H1 (cell line): ENCODE measurements at regions not wholly inside any gene's neighbourhood (a gene's known extent, or its start where the extent isn't known, plus 50 kb on each side); places are given as distances from the start of the nearest gene placed in this dataset.

Experiments used
- CTCF ChIA-PET: fragments of 300-600 bp; sonication (Branson Sonifier 250); formaldehyde crosslinking; loops from one replicate; lab custom pipeline; 2021; ENCODE audit not compliant: partially characterized antibody; lab: Charles Lee
- POLR2A ChIA-PET: fragments of 300-600 bp; sonication (Branson Sonifier 250); formaldehyde crosslinking; loops from one replicate; lab custom pipeline; 2021; ENCODE audit warnings: inconsistent platforms; ENCODE audit not compliant: partially characterized antibody; lab: Charles Lee
- DNase-seq, 2 experiments: peaks; one replicate each; pipeline versions ENCODE4 v3.0.0 to v3.0.0-alpha.2; 2010 to 2022; ENCODE audit warnings: low spot score in 2 of 2, low read depth in 1 of 2, mixed read lengths in 1 of 2
- FAIRE-seq: peaks from 2 replicates; lab custom pipeline; 2011; peaks lifted over from hg19 to GRCh38; lab: Jason Lieb, UNC
- H2AFZ ChIP-seq: 2 replicates; pipeline ENCODE4 v1.8.1; 2012; ENCODE audit warnings: low read length, inconsistent platforms
- H2AK5ac ChIP-seq: 2 replicates; pipeline ENCODE4 v1.6.1; 2013; ENCODE audit warnings: low read depth, low read length
- H2BK120ac ChIP-seq: replicated peaks from 2 replicates; pipeline ENCODE3; 2013; ENCODE audit warnings: low read depth, low read length, inconsistent platforms
- H2BK12ac ChIP-seq: 2 replicates; pipeline ENCODE4 v1.6.1; 2013; ENCODE audit warnings: low read depth, low read length
- H2BK15ac ChIP-seq: 2 replicates; pipeline ENCODE4 v1.6.1; 2013; ENCODE audit warnings: low read length
- H2BK20ac ChIP-seq: 2 replicates; pipeline ENCODE4 v1.6.1; 2013; ENCODE audit warnings: low read length
- H2BK5ac ChIP-seq: 2 replicates; pipeline ENCODE4 v1.6.1; 2013; ENCODE audit warnings: low read depth, low read length
- H3K14ac ChIP-seq: 2 replicates; pipeline ENCODE4 v1.6.1; 2013; ENCODE audit warnings: inconsistent platforms; ENCODE audit not compliant: insufficient read length
- H3K18ac ChIP-seq: 2 replicates; pipeline ENCODE4 v1.6.1; 2013; ENCODE audit warnings: low read length; ENCODE audit errors: extremely low read depth
- H3K23ac ChIP-seq: 2 replicates; pipeline ENCODE4 v1.6.1; 2013; ENCODE audit warnings: inconsistent platforms; ENCODE audit not compliant: insufficient read length
- H3K23me2 ChIP-seq: 2 replicates; pipeline ENCODE4 v1.6.1; 2013; ENCODE audit warnings: low read depth, low read length
- H3K27ac ChIP-seq: 2 replicates; pipeline ENCODE4 v1.6.1; 2011; ENCODE audit warnings: low read depth, low read length, inconsistent platforms
- H3K27me3 ChIP-seq, 4 experiments: replicated peaks in 1 of 4; 1 replicate in 1 of 4; 2 replicates in 3 of 4; pipeline versions ENCODE4 v1.6.1 to v1.8.1; 2011 to 2013; ENCODE audit warnings: low read length in 3 of 4, mild to moderate bottlenecking in 3 of 4, inconsistent platforms in 2 of 4, mixed read lengths in 2 of 4, moderate library complexity in 1 of 4; ENCODE audit not compliant: control insufficient read depth in 3 of 4, insufficient read depth in 3 of 4; ENCODE audit errors: extremely low read depth in 1 of 4
- H3K36me3 ChIP-seq, 4 experiments: 2 replicates each; pipeline versions ENCODE4 v1.6.1 to v1.8.1; 2011 to 2013; ENCODE audit warnings: mild to moderate bottlenecking in 4 of 4, low read length in 3 of 4, moderate library complexity in 2 of 4, control low read depth in 1 of 4, inconsistent platforms in 1 of 4; ENCODE audit not compliant: insufficient read depth in 4 of 4, control insufficient read depth in 2 of 4
- H3K4ac ChIP-seq: replicated peaks from 2 replicates; pipeline ENCODE3; 2013; ENCODE audit warnings: low read length, low read depth, mixed read lengths, inconsistent platforms; ENCODE audit not compliant: insufficient read length
- H3K4me1 ChIP-seq, 4 experiments: replicated peaks in 1 of 4; 1 replicate in 1 of 4; 2 replicates in 3 of 4; pipeline versions ENCODE4 v1.6.1 to v1.8.1; 2011 to 2013; ENCODE audit warnings: low read length in 3 of 4, inconsistent platforms in 2 of 4, mixed read lengths in 1 of 4; ENCODE audit not compliant: insufficient read depth in 4 of 4, control insufficient read depth in 3 of 4
- H3K4me2 ChIP-seq, 2 experiments: 2 replicates each; pipeline versions ENCODE4 v1.6.1 to v1.8.1; 2011 to 2013; ENCODE audit warnings: low read depth in 2 of 2, low read length in 2 of 2, control low read depth in 1 of 2, inconsistent platforms in 1 of 2, mild to moderate bottlenecking in 1 of 2; ENCODE audit not compliant: insufficient read depth in 1 of 2
- H3K4me3 ChIP-seq, 4 experiments: fragments of 200-600, 300-600 bp in 1 of 4; sonication (generic), shearing (Covaris generic), sonication (Bioruptor Twin) in 1 of 4; 2 replicates each; pipeline versions ENCODE4 v1.5.1 to v1.8.1; 2011 to 2016; ENCODE audit warnings: low read length in 4 of 4, low read depth in 3 of 4, control low read depth in 2 of 4, inconsistent platforms in 2 of 4, mild to moderate bottlenecking in 2 of 4, mixed read lengths in 1 of 4, moderate library complexity in 1 of 4; ENCODE audit not compliant: insufficient read depth in 2 of 4; ENCODE audit errors: extremely low read depth in 1 of 4
- H3K56ac ChIP-seq: replicated peaks from 2 replicates; pipeline ENCODE3; 2013; ENCODE audit warnings: low read depth, mild to moderate bottlenecking, mixed read lengths, low read length, inconsistent platforms; ENCODE audit not compliant: insufficient read length
- H3K79me1 ChIP-seq: 2 replicates; pipeline ENCODE4 v1.6.1; 2013; ENCODE audit warnings: low read depth, low read length, control low read depth
- H3K79me2 ChIP-seq, 2 experiments: 2 replicates each; pipeline versions ENCODE4 v1.6.1 to v1.8.1; 2012 to 2013; ENCODE audit warnings: low read length in 2 of 2, mild to moderate bottlenecking in 2 of 2, inconsistent platforms in 1 of 2; ENCODE audit not compliant: insufficient read depth in 2 of 2, control insufficient read depth in 1 of 2
- H3K9ac ChIP-seq, 4 experiments: replicated peaks in 1 of 4; 1 replicate in 1 of 4; 2 replicates in 3 of 4; pipeline versions ENCODE4 v1.6.1 to v1.8.1; 2011 to 2013; ENCODE audit warnings: low read depth in 3 of 4, low read length in 3 of 4, control low read depth in 2 of 4, mild to moderate bottlenecking in 2 of 4, moderate library complexity in 2 of 4, inconsistent platforms in 1 of 4; ENCODE audit errors: extremely low read depth in 1 of 4
- H3K9me3 ChIP-seq, 2 experiments: 2 replicates each; pipeline versions ENCODE4 v1.6.1 to v1.8.1; 2012 to 2013; ENCODE audit warnings: mild to moderate bottlenecking in 2 of 2, moderate library complexity in 2 of 2, control low read depth in 1 of 2, inconsistent platforms in 1 of 2, low read depth in 1 of 2, low read length in 1 of 2, mixed read lengths in 1 of 2; ENCODE audit not compliant: insufficient read depth in 2 of 2
- H4K20me1 ChIP-seq, 2 experiments: replicated peaks in 1 of 2; 2 replicates each; pipeline versions ENCODE3 to v1.8.1; 2011 to 2013; ENCODE audit warnings: inconsistent platforms in 2 of 2, low read length in 2 of 2, mild to moderate bottlenecking in 1 of 2; ENCODE audit not compliant: insufficient read depth in 2 of 2, control insufficient read depth in 1 of 2
- H4K5ac ChIP-seq: 2 replicates; pipeline ENCODE4 v1.6.1; 2013; ENCODE audit warnings: low read length, low read depth, mixed read lengths, inconsistent platforms; ENCODE audit not compliant: insufficient read length
- H4K8ac ChIP-seq: 2 replicates; pipeline ENCODE4 v1.8.0; 2013; ENCODE audit warnings: mild to moderate bottlenecking, moderate library complexity, low read length, inconsistent platforms; ENCODE audit not compliant: insufficient read depth; ENCODE audit errors: extremely low read depth
- H4K91ac ChIP-seq: replicated peaks from 2 replicates; pipeline ENCODE3; 2013; ENCODE audit warnings: low read length, mixed read lengths, inconsistent platforms; ENCODE audit not compliant: insufficient read length
- CBX5 ChIP-seq: fragments of 300-800, 300-1000 bp; sonication (generic); IDR thresholded peaks from 2 replicates; pipeline ENCODE4 v1.7.1; 2016; ENCODE audit warnings: antibody characterized with exemption, low read length, low read depth
- CREB1 ChIP-seq: IDR thresholded peaks from 2 replicates; pipeline ENCODE4 v1.6.1; 2012; ENCODE audit warnings: inconsistent platforms
- FOSL1 ChIP-seq: IDR thresholded peaks from 2 replicates; pipeline ENCODE4 v1.6.1; 2011; ENCODE audit warnings: mild to moderate bottlenecking, low read depth, low read length, moderate library complexity; ENCODE audit not compliant: insufficient read depth
- HDAC2 ChIP-seq, 2 experiments: fragments of 300-600 bp in 1 of 2; sonication (generic) in 1 of 2; IDR thresholded peaks; 2 replicates each; pipeline ENCODE4 v1.6.1; 2011 to 2012; ENCODE audit warnings: low read depth in 2 of 2, low read length in 2 of 2, mild to moderate bottlenecking in 2 of 2, moderate library complexity in 2 of 2, borderline replicate concordance in 1 of 2, inconsistent platforms in 1 of 2
- JUN ChIP-seq: IDR thresholded peaks from 2 replicates; pipeline ENCODE4 v1.6.1; 2011; ENCODE audit warnings: low read depth, mild to moderate bottlenecking, improper control_type of control experiment, low read length
- KDM5A ChIP-seq: fragments of 200-600 bp; IDR thresholded peaks from 2 replicates; pipeline ENCODE4 v1.7.1; 2012; ENCODE audit warnings: mild to moderate bottlenecking, low read length, inconsistent platforms, mixed read lengths
- NANOG ChIP-seq: IDR thresholded peaks from 2 replicates; pipeline ENCODE4 v1.6.1; 2011; ENCODE audit warnings: low read length, low read depth, mild to moderate bottlenecking, inconsistent platforms; ENCODE audit not compliant: insufficient read depth, poor library complexity, severe bottlenecking
- POLR2A ChIP-seq, 2 experiments: IDR thresholded peaks; 1 replicate in 1 of 2; 2 replicates in 1 of 2; pipeline ENCODE4 v1.6.1; 2011; ENCODE audit warnings: low read depth in 2 of 2, low read length in 2 of 2, mild to moderate bottlenecking in 2 of 2; ENCODE audit errors: control extremely low read depth in 1 of 2
- POU5F1 ChIP-seq: IDR thresholded peaks from 2 replicates; pipeline ENCODE4 v1.6.1; 2011; ENCODE audit warnings: low read depth, mild to moderate bottlenecking, low read length, moderate library complexity
- RAD21 ChIP-seq, 2 experiments: IDR thresholded peaks in 1 of 2; conservative IDR thresholded peaks in 1 of 2; 2 replicates each; pipeline ENCODE4 v1.6.1; 2011; ENCODE audit warnings: low read depth in 2 of 2, low read length in 2 of 2, improper control_type of control experiment in 1 of 2, inconsistent platforms in 1 of 2, mild to moderate bottlenecking in 1 of 2, moderate library complexity in 1 of 2
- RFX5 ChIP-seq: IDR thresholded peaks from 2 replicates; pipeline ENCODE4 v1.6.1; 2011; ENCODE audit warnings: low read depth, low read length, improper control_type of control experiment, borderline replicate concordance
- RXRA ChIP-seq: IDR thresholded peaks from 2 replicates; pipeline ENCODE4 v1.6.1; 2011; ENCODE audit warnings: low read depth, mild to moderate bottlenecking, low read length, moderate library complexity; ENCODE audit not compliant: insufficient read depth
- SIX5 ChIP-seq: IDR thresholded peaks from 2 replicates; pipeline ENCODE4 v1.6.1; 2011; ENCODE audit warnings: mild to moderate bottlenecking, low read depth, low read length
- SP1 ChIP-seq: IDR thresholded peaks from 2 replicates; pipeline ENCODE4 v1.6.1; 2011; ENCODE audit warnings: low read depth, low read length
- TBP ChIP-seq: IDR thresholded peaks from 2 replicates; pipeline ENCODE4 v1.6.1; 2011; ENCODE audit warnings: low read depth, low read length, improper control_type of control experiment
- ZNF274 ChIP-seq: IDR thresholded peaks from 2 replicates; pipeline ENCODE4 v1.7.0; 2012; ENCODE audit warnings: low read length, borderline replicate concordance; ENCODE audit errors: extremely low read depth
- WGBS, 2 experiments: shearing (Covaris generic) in 1 of 2; methylation state at CpG; one replicate each; pipeline versions ENCODE4 v1.1.6 to v1.1.7; 2013 to 2015; ENCODE audit warnings: low lambda C conversion rate in 2 of 2, mixed read lengths in 2 of 2, inconsistent platforms in 1 of 2, low coverage in 1 of 2, missing lambda C conversion rate in 1 of 2; ENCODE audit not compliant: insufficient replicate concordance in 2 of 2, insufficient coverage in 1 of 2, insufficient read length in 1 of 2; ENCODE audit errors: extremely low coverage in 1 of 2, missing lambda C conversion rate in 1 of 2; 5-methylcytosine and 5-hydroxymethylcytosine counted together

DNA sequence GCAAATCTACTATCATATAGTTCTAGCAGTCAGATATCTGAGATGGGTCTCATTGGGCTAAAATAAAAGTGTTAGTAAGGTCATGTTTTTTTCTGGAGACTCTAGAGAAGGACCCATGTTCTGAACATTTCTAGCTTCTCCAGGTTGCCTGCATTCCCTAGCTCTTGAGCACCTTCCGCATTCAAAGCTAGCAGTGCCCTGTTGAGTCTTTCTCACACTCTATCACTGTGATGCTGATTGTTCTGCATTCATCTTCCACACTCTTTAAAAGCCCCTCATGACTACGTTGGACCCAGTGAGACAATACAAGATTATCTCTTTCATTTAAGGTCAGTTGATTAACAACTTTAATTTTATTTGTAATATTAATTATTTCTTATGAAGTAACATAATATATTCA lies 433.3 kb upstream of the CHORDC1 start:
- Histone ChIP-seq H3K4ac (no peak overlapping the region), H4K91ac (no peak overlapping the region), H3K18ac (no peak overlapping the region), H3K9ac (peak overlapping the region in 1 of 4 experiments; percentile 34; a peak in 1 of 7 replicates), H3K27me3 (no peaks in the 10 kb centered on the region), H3K79me1 (no peaks in the 10 kb centered on the region), H3K14ac (no peak overlapping the region), H3K9me3 (no peaks in the 10 kb centered on the region), H3K56ac (no peak overlapping the region), H3K4me3 (no peak overlapping the region), H2BK120ac (no peak overlapping the region), H3K23me2 (no peaks in the 10 kb centered on the region), H2BK15ac (no peak overlapping the region), H4K5ac (no peak overlapping the region), H2BK12ac (no peak overlapping the region), H3K23ac (no peak overlapping the region), H3K79me2 (no peaks in the 10 kb centered on the region), H4K8ac (no peak overlapping the region), H2AFZ (no peak overlapping the region), H2AK5ac (no peak overlapping the region), H2BK5ac (no peak overlapping the region), H3K36me3 (no peaks in the 10 kb centered on the region), H2BK20ac (no peak overlapping the region), H3K4me2 (no peak overlapping the region), H3K4me1 (no peaks in the 10 kb centered on the region), H3K27ac (no peak overlapping the region), H4K20me1 (no peaks in the 10 kb centered on the region)
- POLR2A ChIA-PET = no interaction called here
- TF ChIP-seq TBP = no peak
- TF ChIP-seq NANOG = no peak
- no peak for TF ChIP-seq SP1
- no peak for TF ChIP-seq CREB1
- no peak for TF ChIP-seq KDM5A
- TF ChIP-seq FOSL1 = no peak
- no peak for TF ChIP-seq POLR2A (IDR thresholded peaks at IDR 0.05; ENCODE audit: control extremely low read depth in 1 of 2, low read depth in 2 of 2, low read length in 2 of 2)
- TF ChIP-seq CBX5 = no peak
- no peak for TF ChIP-seq POU5F1
- TF ChIP-seq RXRA = no peak
- no peak for TF ChIP-seq JUN
- no peak for TF ChIP-seq RAD21 (IDR thresholded peaks at IDR 0.05 in 1 of 2, conservative IDR thresholded peaks at IDR 0.05 in 1 of 2; ENCODE audit: low read depth in 2 of 2, low read length in 2 of 2)
- no peak for TF ChIP-seq RFX5
- TF ChIP-seq SIX5 = no peak
- no peak for TF ChIP-seq ZNF274
- no peak for TF ChIP-seq HDAC2 (IDR thresholded peaks at IDR 0.05; ENCODE audit: borderline replicate concordance in 1 of 2, low read depth in 2 of 2, low read length in 2 of 2)
- CTCF ChIA-PET = interaction anchor here (0.9 kb wide), 1 partner anchor 181 kb away, joined by 4 read pairs; no protein-coding TSS in a partner anchor
- FAIRE-seq (no peak), DNase-seq (no peak)
- 87% methylated on average over 2 of the region's 2 CpGs; no CpG with 5 or more reads in 1 of the 2 experiments for WGBS, 2 experiments
